Fibroblast of the conjunctiva (primary cell): ENCODE measurements at regions not wholly inside any gene's neighbourhood (a gene's known extent, or its start where the extent isn't known, plus 50 kb on each side); places are given as distances from the start of the nearest gene placed in this dataset.
"Not testable (repeated sequence)": the region's sequence is repeated elsewhere in the genome, so short reads cannot be mapped to it uniquely, and the experiment has no call there.

ENCODE experiments used
- DNase-seq: peaks from one replicate; pipeline ENCODE4 v3.0.0-alpha.2; 2010; ENCODE audit warnings: low read depth

- no peak for DNase-seq
Observed at GRCh38 chr11:97570636-97571035, 1180.8 kb downstream of the JRKL start.

- not testable (repeated sequence) for DNase-seq
Observed at GRCh38 chr11:97573771-97574170, 1184.0 kb downstream of the JRKL start.

- DNase-seq, result no peak
Observed at GRCh38 chr11:97574976-97575665, 1185.3 kb downstream of the JRKL start.

GRCh38 chr11:97607291-97608000 is 1217.6 kb downstream of the JRKL start:
- no peak for DNase-seq

GRCh38 chr11:97610000-97610399 is 1220.2 kb downstream of the JRKL start:
- no peak for DNase-seq

- DNase-seq, result no peak
Observed at GRCh38 chr11:97610854-97611253, 1221.0 kb downstream of the JRKL start.

- DNase-seq, result no peak
Observed at GRCh38 chr11:97611345-97611744, 1221.5 kb downstream of the JRKL start.

- DNase-seq, result no peak
Observed at GRCh38 chr11:97614606-97615005, 1224.8 kb downstream of the JRKL start.

GRCh38 chr11:97615546-97615945 is 1225.7 kb downstream of the JRKL start:
- DNase-seq, result no peak

GRCh38 chr11:97617031-97617430 is 1227.2 kb downstream of the JRKL start:
- DNase-seq, result no peak

GRCh38 chr11:97620007-97620406 is 1230.2 kb downstream of the JRKL start:
- no peak for DNase-seq

- no peak for DNase-seq
Observed at GRCh38 chr11:97621282-97621681, 1231.5 kb downstream of the JRKL start.

- no peak for DNase-seq
Observed at GRCh38 chr11:97622795-97623194, 1233.0 kb downstream of the JRKL start.

- not testable (repeated sequence) for DNase-seq
Observed at GRCh38 chr11:97636741-97637140, 1246.9 kb downstream of the JRKL start.

GRCh38 chr11:97637701-97638100 is 1247.9 kb downstream of the JRKL start:
- DNase-seq, result no peak

GRCh38 chr11:97638641-97639224 is 1248.9 kb downstream of the JRKL start:
- no peak for DNase-seq

GRCh38 chr11:97641988-97642387 is 1252.2 kb downstream of the JRKL start:
- DNase-seq, result no peak

GRCh38 chr11:97645736-97646135 is 1255.9 kb downstream of the JRKL start:
- no peak for DNase-seq

GRCh38 chr11:97656356-97656755 is 1266.5 kb downstream of the JRKL start:
- DNase-seq, result no peak

GRCh38 chr11:97657852-97658251 is 1268.0 kb downstream of the JRKL start:
- DNase-seq, result no peak

GRCh38 chr11:97667057-97667456 is 1277.2 kb downstream of the JRKL start:
- DNase-seq, result no peak

GRCh38 chr11:97683733-97684132 is 1293.9 kb downstream of the JRKL start:
- no peak for DNase-seq
